ENCODE measurements at regions not wholly inside any gene's neighbourhood (a gene's known extent, or its start where the extent isn't known, plus 50 kb on each side); places are given as distances from the start of the nearest gene placed in this dataset.
A peak's percentile ranks its signal among the peaks of the same experiment; 100 is the strongest.

DNA sequence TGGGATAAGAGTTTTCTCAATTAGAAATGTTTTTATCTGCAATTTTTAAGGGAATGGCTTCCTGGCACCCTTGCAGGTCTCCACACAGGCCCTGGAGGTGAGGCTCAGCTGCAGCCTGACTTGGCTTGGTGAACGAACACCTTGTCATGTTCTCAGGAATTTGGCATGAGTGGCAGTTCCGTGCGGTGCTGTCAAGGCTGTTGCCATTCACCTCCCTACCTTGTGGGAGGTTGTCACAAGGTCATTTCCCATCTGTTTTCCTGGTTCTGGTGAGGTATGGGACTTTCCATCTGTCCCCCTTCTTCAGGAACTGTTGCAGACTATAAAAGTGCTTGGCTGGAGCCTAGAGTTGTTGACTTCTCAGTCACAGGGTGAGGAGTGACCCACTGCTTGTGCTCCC, 82.9 kb downstream of the ELOVL4 start:
- no peak for DNase-seq

DNA sequence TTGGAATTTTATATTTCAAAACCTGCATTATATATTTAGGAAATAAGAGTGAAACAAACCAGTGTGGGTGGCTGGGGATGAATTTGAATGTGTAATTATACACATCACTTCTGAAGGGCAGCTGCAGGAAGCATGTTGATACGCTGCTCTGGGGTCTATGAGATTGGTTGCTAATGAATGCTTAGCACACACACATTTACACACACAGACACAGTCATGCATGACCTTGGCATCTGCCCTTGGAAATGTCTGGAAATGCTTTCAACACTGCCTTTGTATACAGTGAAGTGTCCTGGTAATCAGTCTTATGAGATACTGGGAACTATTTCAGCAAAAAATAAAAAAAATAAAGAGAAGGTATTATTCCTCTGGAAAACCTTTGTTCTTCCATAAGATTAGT, 83.4 kb downstream of the ELOVL4 start:
- DNase-seq, result no peak

DNA sequence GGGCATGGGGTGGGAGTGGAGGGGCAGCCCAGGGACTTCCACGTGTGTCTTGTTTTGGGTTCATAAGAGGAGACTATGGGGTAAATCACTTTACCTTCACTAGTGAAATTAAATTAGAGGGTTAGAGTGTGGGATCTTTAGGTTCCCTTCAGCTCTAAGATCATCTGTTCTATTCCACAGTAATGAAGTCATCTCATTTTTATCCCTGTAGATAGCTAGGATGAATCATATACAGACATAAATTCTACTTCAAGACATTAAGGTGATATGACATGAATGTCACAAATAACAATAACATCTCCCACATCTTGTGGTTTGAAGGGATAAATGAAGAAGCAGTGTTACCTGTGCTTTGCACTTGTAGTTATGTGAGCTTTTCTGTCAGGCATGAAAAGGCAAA, 83.8 kb downstream of the ELOVL4 start:
- no peak for DNase-seq

DNA sequence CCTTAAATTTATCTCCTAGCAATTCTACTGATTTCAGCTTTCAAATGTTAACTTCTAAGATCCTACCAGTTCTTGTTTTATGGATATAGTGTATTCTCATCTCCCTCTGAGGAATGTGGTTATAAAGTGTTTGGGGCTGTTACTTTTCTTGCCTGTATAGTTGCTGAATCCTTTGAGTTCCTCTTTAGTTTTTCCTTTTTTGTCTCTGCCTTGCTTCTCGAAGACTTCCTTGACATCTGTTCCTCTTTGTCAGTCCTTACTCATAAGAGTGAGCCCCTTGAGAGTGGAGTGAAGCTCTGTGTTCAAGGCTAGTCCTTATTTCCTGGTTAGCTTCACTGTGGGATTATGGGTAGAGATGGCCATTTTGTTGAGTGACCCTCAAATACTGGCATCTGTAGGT, 84.6 kb downstream of the ELOVL4 start:
- no peak for DNase-seq

DNA sequence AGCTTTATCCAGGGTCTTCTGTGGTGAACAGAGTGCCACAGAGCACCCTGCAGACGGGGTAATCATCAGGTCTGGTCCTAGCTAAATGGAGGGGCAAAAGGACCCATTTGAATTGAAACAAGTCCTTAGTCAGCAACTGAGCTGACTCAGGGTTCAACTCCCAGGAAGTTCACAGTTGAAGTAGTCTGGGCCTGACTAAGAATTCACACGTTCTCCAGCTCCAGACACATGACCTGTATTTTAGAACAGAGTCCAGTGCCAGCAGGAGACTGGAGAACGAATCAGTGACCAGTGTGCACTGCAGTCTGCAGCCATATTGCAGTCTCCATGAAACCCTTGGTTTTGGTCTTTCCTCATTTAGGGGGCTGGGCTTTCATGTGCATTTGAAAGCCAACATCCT, 85.2 kb downstream of the ELOVL4 start:
- no peak for DNase-seq

DNA sequence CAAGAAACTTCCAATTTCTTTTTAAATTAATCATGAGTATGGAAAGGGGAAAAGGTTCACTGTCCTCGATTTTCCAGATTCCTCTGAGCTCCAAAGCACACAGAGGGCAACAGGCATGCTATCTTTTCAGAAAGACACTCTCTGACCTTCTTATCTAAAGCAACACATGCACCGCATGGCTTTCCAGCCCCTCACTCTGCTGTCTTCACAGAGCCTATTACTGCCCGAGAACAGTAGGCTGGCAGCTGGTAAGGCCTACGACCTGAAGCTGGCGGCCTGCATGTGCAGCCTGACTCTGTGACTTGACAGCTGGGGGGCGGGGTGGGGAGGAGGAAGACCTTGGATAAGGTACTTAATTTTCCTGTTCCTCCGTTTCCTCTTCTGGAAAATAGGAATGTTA, 86.3 kb downstream of the ELOVL4 start:
- peak; percentile 79 for DNase-seq

DNA sequence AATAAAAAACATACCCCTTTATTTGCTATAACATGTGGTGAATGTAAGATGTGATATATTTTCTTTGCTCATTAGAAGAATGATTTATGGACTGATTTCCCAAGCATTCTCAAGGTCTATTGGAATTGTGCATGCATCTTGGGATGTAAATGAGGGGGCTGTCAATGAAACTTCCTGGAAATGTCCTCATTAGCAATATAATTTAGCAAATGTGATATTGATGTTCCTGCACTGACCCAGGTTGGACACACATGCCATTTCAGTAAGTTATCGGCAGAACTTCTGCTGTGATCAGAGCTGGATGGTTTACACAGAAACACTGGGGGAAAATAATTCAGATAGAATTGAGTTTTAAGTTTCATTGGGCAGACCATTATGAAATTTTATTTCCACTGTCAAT, 99.9 kb downstream of the ELOVL4 start:
- no peak for DNase-seq

DNA sequence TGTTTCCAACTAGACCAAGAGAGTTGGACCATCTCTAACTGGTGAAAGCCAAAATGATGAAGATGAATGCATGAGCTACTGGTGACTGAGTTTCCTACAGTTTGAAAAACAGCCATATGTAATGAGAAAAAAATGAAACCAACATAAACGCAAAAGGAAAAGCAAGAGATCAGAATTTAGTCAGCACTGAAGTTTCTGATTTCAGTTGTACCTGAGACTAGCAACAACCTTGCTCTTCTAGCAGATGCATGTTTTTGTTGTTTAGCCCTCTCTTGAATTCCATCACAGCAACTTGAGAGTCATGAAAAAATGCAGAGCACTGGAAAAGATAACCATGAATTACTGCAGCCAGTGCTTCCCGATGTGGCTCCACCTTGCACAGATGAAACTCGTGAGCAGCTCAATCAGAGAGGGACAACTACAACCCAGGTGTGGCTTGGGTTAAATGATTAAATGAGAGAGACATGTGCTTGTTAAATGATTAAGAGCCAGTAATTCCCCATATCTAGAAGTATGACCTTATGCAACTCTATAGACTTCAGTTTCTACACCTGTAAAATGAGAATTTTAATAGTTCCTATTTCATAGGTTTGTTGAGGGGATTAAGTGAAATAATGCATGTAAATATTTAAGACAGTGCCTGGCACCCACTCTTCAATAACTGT, 104.8 kb downstream of the ELOVL4 start:
- DNase-seq, result no peak

DNA sequence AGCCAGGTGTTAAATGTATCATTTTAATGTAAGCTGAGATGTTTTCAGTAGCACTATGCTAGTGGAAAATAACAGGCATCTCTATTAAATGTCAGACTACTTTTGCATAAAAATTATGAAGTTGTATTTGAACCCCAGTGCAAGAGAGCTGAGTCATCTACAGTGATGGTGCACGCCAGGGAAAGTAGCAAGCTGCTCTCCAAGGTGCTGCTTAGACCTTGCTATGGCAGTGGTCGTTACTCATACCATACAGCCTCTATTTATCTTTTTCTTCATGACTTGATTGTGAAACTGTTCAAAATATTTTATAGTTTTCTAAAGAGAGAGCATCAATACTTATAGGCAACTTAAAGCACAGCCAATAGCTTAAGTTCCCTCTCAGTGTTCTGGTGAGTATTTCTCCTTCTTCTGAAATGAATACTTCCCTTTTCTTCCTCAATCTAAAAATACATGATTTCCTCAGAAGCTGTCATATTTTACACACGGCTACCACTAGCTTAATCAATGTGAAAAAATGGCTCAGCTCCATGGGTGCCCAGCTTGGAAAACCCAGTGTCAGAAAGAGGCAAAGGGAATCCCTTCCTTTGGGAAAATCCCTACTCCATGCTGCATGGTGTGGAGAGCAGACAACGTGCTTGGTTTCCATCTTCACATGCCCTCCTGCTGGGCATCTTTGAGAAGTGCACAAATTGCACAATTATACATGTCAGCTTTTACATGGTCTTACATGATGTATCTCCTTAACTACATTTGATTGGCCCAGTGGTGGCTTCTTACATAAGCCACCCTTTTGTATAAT, 105.6 kb downstream of the ELOVL4 start:
- DNase-seq, result no peak

DNA sequence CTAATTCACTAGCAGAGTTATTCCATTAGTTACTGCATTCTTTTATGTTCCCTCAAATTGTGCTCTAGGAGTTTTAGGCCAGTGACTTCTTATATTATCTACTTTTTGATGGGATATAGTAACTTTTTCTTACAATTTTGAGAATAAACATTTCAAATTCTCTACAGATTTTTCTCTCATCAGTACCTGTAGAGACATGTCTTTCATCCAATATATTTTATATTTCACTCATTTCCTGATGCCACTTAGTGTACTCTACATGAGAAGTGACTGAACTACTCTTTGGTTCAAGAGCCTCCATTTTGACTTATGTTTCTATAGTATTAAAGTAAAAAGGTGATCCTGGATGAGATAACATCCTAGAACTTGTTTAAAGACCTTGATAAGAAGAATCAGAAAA, 108.5 kb downstream of the ELOVL4 start:
- no peak for DNase-seq

DNA sequence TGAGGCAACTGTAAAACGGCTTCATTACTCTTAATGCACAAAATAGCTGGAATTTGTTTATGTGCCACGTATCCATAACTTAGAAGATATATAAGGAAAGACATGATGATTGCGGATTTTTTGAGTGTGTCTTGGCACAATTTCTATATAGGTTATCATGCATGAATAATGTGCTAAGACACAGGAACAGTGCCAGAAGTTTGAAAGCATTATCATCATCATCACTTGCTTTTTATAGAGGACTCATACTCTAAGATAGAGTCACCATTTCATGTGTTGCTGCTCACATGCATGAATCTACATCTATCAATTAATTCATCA, 113.4 kb downstream of the ELOVL4 start:
- DNase-seq, result no peak

DNA sequence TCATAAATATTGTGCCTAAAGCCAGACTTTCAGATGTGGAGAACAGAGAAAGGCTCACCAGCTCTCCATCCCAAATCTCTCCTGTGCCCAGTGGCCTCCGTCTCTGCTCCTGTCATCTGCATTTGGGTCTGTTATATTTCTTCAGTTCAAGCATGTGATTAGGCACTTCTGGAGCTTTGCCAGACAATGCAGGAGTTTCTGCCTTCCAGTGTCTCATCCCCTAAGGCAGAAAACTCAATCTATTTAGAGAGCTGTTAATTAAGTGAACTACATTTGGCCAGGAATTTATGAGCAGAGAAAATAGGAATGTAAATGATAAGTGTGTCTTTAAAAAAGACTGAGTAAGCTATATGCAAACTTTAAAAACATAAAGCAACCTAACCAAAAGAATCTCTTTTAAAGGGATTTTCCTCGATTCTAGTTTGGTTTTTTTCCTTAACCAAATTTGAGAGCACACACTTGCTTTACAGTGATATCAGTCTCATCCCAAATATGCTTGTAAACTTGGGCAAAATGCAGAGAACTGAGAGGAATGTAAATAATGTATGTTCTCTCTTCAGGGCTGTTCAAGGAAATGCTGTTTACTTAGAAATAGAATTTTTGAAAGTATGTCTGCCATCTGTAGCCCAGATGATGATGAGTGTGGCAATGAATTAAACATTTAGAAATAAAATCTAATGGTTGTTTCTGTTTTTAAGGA, 113.9 kb downstream of the ELOVL4 start:
- DNase-seq, result no peak

DNA sequence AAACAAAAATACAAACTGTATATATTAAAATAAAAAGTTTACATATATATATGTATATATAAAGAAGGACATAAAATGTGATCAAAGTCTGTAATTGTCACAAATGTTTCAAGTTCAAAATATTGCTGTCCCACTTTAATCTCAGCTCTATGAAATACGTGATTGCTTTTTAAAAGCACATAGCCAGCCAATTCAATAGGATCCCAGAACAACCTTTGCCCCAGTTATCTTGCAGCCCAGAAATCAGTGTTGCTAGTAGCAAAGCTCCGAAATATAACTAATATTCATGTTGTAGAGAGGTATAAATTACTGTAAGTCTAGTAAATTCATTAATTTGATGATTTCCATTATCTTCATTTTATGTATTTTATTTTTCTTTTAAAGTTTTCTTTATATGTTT, 114.6 kb downstream of the ELOVL4 start:
- DNase-seq, result no peak

DNA sequence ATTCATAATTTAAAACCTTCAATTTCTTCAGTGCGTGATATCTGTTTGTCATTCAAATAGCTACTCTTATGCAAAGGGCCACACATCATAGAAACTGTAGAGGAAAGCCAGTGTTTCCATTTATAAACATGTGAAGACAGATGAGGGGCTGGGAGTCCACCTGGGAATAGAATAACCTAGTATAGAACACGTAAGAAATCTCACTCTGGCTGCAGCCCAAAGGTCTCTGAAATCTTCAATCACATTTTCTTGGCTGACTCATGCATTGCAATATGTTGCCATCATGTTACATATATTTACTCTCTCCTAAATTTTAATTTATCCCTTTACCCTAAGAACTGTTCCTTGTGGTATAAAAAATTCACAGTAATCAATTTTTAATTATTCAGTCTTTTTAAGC, 123.2 kb downstream of the ELOVL4 start:
- no peak for DNase-seq

DNA sequence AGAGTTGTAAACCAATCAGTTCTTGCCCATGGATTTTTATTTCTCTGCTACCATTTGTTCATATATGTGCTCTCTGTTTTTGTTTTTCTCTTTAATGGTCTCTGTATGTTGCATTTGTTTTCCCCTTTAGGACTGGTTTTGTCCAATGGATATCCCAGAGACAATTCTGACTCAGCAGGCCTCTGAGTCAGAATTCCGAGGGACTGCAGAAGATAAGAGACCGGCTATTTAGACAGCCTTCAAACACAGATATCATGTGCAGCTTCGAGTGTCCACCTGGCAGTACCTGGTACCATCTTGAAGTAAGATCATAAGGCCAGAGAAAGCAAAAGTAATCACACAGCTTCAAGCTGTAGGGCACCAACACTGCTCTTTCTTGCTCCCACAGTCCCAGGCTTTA, 125.5 kb downstream of the ELOVL4 start:
- DNase-seq, result no peak

DNA sequence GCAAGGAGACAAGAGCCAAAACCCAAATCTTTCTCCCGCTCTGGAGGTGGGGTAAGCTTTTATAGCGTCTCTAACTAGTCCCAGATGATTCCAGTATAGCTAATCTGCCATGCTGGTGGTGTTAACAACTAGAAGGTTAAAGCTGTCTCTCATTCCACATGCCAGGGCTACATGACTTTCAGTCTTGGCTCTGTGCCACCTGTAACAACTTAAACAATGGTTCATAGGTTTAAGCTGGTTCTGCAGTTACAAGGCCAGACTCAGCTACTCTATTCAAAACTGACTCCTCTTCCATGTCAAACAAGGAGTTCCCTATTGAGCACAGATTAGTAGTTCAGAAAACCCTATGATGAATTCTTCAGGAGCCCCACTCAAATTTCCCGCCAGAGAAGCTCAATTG, 128.9 kb downstream of the ELOVL4 start:
- DNase-seq, result no peak

DNA sequence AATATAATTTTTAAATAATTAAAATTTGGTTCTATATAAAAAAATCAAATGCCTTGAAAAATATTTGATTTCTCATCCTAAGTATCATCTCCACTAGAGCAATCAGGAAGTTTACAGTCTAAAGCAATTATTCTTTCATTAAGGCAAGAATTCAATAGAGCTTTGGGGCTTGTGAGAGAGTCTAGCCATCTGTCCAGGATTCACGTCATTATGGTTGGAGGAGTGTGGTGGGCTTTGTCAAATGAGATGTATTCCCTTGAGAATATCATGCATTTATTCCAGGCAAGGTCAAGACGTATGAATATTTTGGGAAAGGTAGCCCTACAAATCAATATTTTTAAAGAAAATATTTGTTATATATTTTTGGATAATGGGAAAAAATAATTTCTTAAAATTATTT, 132.4 kb downstream of the ELOVL4 start:
- no peak for DNase-seq

DNA sequence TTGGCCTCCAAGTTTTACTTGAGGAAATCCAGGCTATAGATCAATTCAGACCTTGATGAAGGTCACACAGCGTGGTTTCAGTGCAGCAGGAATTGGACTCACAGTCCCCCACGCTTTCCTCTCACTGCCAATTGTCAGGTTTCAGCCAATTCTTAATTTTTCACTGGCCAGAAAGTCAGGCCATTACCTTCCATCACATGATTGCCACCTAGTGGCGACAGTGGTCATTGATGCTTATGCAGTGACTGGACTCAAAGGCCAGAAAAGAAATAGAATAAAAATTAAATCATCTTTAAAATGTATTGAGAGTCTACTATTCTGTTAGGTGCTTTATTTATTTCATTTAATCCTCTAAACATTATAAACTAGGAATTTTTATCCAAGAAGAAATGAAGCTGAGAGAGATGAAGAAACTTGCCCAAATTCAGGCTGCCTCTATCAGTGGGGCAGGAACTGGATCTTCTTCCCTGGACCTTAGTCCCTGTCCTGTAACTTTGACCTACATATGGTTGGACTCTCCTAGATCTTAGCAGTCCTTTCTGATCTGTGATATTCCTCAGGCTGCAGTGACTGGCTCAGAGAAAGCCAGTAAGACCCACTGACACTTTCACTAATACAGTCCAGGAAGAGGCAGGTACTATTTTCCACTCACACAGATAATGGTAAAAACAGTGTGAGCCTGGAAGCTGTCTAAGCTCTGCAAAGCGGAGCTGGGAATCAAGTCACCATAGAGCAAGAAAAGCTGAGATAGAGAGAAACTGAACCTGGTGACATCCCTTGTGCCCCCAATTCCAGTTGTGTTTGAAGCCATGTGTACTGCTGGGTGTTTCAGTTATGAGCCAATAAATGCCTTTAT, 133.3 kb downstream of the ELOVL4 start:
- DNase-seq, result peak; percentile 72

DNA sequence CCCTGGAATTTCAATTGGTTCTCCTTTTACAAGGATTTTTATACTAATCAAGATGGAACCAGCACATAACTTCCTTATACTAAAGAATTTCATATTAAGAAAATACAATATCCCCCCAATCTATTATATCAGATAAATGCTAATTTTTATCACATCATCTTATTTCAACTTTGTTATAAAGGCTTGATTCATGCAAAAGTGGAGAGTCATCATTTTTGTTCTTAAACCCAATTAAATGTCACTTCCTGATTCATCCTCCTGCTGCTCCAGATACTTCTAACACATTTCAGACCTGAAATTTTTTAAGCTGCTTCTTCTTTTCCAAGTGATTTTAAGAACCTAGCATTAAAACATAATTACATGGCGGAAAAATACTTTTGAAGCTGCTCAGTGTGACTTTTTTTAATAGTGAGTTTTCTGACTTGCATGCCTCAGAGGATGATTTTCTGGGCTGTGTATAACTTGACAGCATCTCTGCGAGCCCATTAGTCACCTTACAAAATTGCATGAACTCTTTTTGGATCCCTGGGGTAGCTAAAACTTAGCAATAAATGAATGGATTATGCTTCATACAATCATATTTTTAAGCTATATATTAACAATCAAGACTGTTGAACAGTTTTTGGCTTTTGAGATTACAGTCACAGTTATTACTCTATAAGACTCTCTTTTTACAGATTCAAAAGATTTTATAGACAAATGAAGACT, 134.1 kb downstream of the ELOVL4 start:
- DNase-seq, result no peak

DNA sequence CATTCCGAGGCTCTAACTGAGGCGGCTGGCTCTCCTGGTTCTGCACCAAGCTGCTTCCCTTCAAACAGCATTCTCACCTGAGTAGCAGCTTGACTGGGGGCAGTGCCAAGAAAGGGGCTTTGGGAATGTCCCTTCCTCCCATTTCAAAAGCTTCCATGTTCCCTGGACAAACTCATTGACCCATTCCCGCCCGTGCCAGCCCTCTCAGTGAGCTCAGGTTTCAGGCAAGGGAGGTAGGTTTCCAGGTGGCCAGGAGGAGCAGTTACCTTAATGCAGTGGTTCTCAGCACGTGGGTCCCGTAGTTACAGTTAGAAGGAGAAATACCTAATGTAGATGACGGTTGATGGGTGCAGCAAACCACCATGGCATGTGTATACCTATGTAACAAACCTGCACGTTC, 135.2 kb downstream of the ELOVL4 start:
- DNase-seq, result no peak

DNA sequence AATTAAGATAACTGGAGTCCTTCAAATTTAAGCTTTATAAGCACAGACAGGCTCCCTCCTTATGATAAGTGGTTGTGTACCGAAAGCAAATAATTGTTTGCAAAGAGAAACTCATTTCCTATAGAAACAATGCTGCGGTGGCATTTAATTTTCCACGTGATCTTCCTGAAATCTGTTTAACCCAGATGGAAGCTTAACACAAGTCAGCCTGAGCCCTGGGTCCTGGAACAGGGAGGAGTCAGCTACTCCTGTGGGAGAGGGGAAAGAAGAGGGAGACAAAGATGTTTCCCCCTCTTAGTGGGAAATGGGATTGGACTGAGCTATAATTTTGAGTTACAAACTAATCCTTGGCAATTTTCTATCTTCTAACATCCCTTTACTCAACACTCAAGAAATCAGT, 136.5 kb downstream of the ELOVL4 start:
- no peak for DNase-seq

DNA sequence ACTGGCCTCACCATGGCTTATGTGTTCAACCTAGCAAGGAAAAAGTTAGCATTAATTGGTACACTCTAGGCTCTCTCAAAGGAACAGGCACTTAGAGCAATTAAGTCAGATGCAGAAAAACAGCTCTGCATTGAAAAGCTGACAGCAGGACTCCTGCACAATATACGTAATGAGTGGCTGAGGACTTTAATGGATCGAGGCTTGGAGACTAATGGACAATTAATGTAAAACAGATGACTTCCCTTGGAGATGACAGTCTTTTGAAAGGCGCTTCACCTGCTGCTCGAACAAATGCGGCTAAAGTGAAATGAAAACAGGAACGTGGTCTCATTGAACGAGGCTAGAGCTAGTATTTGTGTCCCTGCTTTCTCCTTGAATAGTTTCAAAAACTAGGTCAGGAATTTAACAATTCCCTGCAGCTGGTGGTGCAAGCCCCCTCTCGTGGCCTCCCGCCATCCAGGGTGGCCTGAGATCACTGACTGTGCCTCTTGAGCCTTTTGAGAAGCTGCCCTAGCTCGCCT, 137.1 kb downstream of the ELOVL4 start:
- no peak for DNase-seq

DNA sequence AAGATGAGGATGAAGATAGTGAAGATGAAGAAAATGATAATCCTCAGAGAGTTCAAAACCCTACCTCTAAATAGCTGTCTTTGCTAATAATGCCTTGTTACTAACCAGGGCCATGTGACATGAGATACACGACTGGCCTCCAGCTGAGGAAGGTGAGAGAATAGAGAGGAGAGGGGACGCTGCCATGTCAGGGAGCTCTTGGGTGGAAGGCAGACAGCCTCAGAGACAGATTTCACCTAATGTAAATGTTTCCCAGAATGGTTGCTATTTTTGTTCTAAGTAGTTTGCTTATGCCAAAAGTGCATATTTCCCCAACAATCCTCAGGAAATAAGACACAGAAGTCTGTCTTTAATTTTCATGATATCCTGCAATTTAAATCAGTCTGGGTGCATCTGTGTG, 138.4 kb downstream of the ELOVL4 start:
- no peak for DNase-seq

Measured in hematopoietic multipotent progenitor cell treated with erythropoietin and hydrocortisone succinate and interleukin-3 and kit ligand, for 8 days (in vitro differentiated cells).